IPS DF 19.7 (cell line): ENCODE measurements at regions not wholly inside any gene's neighbourhood (a gene's known extent, or its start where the extent isn't known, plus 50 kb on each side); places are given as distances from the start of the nearest gene placed in this dataset.

Experiments
- DNase-seq: peaks from one replicate; pipeline ENCODE4 v3.0.0-alpha.2; 2013; ENCODE audit warnings: low read depth, low spot score

DNA sequence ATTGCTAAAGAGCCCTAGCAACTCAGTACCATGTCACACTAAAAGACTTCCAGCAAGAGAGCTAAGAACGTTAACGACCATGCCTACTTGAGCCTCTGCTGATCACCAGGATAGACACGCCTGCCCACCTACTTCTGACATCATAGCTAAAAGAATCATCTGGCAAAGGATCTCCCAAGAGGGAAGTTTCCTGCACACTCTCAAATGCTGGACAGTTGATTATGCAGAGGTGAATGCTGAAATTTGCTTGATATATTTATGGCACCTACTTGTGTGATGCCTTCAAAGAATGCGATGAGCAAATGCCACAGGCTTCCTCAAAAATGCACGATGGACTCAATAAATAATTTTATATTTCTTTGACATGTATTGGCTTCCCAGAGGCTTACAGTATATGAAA is 113.6 kb downstream of the GALC start:
- DNase-seq = no peak

DNA sequence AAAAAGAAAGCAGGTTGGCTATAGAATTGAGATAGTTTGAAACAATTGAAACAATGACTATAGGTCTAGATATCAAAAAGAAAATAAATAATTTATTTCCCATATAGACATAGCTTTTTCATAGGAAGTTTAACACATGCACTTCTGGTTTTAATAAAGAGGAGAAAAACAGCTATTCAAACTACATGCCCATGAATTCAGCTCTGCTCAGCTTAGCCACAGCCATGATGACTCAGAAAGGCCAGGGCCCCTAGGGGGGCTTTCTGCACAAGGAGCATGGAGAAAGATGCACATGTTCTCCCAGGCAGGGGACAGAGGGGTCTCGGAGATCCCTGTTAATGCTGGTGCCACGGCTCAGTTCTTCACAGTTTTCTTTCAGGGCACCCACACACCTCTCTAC is 114.0 kb downstream of the GALC start:
- DNase-seq = no peak

DNA sequence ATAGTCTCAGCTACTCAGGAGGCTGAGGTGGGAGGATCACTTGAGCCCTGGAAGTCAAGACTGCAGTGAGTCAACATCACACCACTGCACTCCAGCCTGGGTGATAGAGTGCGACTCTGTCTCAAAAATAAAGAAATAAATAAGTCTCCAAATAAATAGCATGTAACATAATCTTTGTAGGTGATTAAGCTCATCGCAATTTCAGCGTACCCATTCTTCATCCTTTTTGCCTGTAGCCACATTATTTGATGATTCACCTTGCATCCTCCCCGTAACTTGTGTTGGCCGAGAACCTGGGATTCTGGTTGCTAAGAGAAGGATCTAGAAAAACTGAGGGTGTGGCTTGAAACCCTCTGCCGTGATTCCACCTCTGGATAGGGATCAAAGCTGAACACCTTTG is 115.1 kb downstream of the GALC start:
- DNase-seq = no peak

DNA sequence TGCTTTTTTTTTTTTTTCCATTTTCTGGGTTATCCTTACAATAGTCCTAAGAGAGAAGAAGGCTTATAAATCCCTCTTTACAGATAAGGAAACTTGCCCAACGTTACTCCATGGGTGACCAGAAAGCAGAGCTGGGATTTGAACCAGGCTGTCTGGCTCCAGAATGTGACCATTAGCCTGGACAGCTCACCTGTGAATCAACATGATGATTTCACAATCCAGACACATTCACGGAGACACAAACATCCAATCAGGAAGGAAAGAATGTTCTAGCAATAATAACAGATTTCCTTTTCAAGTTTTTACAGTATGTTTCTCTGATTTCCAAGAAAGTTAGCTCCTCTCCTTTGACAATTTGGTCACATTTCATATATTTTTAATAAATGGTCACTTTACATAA is 118.3 kb downstream of the GALC start:
- DNase-seq = no peak

DNA sequence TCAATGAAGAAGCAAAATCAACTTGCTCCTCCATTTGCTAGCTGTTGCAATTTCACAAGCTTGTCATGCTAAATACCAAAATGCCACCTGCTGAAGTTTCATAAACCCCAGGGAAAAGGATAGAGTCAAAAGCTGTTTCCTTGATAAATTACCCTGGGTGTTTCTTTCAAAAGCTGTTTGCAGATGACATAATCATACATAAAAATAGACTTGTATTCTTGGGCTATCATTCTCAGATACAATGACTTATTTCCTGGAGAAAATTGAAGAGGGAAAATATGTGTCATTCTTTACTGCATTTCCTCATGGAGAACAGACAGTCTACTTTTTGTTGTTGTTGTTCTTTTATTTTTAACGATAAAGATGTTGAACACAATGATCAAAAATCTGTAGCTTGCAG is 119.2 kb downstream of the GALC start:
- no peak for DNase-seq

DNA sequence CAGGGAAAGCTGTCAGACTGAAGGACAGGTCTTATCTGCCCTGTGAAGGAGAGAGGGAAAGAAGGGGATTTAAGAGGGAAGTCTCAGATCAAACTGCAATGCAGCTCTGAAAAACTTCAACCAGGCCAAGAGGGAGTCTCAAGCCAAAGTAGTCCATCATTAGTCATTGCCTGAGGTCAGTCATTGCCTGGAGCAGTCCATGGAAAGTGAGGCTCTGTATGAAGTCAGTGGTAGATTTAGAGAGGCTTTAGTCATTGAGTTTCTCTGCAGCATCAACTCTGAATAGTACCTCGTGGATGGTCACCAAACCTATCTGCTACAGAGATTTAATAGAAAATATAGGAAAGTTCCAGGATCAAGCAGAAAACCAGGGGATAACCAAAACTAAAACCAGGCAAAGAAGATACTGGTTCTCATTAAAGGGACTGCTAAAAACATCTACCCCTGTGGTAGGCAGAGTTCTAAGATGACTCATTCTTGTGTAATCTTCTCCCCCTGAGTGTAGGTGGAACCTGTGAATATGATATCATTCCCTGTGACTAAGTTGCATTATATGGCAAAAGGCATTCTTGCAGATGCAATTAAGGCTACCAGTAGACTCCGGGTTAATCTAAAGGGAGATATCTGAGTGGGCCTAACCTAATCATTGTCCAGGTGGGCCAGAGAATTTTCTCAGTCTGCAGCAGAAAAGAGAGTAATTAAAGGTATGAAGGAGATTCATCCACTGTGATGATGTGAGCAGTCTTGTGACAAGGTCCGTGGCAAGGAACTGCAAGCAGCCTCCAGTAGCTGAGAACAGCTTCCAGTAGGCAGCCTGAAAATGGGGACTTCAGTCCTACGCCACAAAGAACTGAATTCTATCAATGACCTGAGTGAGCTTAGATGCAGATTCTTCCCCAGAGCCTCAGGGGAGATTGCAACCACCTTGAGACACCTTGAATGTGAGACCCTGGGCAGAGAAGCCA is 123.1 kb downstream of the GALC start:
- DNase-seq = no peak

DNA sequence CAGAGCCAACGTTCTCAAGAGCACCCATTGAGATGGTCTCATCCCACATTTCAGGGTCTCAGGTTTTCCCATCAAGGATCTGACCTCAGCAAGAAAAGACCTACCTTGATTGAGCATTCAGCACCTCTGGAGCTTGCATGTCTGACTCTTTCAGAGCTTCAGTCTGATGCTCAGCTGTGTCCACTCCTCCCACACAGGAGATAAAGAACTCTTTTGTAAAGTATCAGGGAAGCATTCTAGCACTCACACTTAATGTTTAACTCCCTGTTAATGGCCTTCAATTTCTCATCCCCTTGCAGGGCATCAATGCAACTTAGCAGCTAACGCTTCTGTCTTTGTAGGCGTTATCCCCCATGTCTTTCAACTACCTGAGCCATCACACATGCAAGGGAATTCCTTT is 124.1 kb downstream of the GALC start:
- DNase-seq = no peak

DNA sequence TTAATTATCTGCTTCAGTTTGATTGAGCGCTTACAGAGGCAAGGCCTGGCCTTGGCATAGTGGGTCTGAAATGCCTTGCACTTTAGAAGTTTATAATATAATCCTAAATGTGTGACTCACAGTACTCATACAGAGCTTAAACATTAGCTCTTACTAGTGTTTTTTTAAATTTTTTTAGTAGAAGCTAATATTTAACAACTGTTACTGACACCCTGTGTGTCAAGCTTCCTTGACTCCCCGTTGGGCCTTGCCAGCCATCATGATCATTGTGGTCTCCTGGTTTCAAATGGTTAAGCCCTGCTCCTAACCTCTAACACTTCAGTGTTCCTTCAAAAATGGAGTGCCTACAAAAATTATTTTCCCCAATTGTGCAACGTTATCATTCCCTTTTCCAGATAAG is 126.9 kb downstream of the GALC start:
- DNase-seq = no peak

DNA sequence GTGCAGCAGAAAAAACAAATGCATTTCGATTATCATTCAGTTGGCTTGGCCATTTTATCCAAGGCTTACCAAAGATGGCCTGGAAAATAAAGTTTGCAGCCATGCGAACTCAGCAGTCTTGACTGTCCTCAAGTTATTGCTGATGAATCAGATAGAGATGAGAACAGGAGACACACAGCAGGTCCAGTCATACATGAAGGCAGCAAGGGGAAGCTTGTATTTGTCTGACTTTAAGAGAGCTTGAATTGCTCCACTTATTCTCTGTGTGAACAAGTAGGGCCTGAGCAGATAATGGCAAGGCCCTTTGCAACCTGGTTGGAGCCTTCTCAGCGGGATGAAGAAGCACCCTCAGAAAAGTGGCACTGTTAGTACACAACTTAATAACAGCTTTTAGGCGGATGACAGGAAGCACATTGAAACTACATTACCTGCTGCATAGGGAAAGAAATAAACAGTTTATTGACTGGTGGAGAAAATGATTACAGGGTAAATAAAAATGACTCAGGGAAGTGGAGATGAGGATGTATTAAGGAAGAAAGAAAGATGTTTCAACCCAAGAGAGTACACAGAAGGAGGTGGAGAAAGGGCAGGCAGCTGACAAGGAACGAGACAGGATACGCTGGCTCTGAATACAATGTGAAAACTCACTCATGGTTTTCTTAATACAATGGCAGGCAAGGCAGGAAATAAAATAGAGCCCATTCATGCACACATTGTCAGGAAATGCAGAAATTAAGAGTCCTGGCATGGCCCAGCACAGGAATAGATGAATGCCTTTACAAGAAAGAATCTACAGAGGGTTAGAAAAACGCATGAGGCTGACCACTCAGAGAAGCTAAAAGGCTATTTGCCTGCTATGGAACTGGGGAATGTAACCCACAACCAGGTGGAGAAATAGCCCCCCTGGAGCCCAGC is 128.4 kb downstream of the GALC start:
- no peak for DNase-seq

DNA sequence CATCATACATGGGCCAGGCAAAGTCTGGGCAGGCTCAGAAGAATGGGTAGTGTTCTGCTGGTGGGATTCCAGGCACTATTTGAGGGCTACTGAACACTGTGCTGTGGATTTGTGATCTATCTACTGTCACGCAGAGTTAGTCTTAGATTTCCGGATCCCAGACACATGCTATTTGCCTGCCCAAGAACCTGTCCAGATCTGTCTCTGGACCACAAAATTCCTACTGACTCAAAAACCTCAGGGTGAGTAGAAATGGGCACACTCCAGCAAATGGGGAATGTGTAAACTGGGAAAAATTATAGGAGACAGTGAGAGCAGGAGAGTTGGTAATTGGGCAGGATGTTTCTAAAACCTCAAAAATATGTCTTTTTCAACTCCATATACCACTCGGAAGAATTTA is 129.9 kb downstream of the GALC start:
- DNase-seq = no peak

DNA sequence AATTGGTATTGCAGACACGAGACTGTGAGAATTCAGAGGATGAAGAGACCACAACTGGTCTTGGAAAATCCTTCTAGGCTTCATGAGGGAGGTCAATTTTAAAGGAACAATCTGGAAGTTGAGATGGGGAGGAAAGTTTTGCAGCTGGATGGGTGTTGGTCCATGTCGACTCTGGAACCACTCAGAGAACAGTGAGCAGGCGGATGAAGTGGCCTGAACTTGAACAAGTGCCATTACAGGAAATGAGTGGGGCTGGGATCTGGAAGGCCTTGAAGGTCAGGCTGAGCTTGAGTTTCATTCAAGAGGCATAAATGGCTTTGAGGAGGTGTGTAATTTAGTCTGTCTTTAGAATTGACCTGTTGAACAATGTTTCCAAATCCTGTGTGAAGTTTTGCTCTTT is 140.9 kb downstream of the GALC start:
- DNase-seq = no peak

DNA sequence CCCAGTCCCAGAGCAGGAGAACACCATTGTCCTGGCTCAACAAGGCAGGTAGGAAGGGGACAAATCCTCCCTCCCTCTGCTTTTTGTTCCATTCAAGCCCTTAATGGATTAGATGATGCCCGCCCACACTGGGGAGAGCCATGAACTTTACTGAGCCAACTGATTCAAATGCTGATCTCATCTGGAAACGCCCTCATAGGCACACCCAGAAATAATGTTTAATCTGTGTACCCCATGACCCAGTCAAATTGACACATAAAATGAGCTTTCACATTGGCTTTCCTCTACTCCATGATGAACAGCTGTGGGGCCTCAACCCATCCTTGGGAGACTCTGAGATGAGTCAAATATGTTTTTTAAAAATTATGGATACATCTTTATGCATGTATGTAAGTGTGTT is 141.8 kb downstream of the GALC start:
- DNase-seq = no peak

DNA sequence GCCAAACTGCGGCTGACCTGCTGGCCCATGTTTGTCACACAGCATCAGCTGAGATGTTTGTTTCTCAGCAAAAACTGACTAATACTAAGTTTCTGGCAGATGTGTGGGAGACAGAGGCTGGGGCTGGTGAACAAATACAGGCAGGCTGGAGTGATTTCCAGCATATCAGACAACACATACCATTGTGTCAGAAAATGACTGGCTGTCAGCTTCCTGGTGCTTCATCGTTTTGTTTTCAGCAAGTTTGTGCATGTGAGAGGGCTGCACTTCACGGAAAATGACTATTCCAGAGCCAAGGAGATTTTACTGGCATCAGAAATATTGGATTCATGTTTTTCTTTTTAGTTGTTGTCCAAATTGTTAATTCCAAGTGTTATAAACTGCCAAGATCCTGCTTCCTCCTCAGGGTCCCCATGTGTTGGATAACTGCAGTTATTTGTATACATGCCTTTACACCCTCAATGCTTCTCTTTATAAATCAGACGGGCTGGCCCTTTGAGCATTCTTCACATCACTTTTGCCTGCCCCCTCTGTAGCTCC is 145.7 kb downstream of the GALC start:
- DNase-seq = no peak

DNA sequence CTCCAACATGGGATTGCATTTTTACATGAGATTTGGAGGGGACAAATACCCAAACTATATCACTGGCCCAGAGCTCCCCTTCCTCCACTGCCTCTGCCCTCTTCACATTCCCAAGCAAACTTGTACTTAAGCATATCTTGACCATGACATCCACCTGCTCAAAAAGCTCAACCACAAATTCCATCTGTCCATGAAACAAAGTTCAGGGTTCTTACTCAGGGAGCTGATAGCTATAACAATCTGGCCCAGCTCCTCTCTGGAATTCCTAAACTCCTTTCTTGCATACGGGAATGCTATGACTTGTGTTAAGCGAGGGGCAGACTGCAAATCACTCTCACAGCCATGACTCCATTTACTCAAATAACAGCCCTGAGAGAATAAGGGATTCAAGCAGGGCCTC is 152.1 kb downstream of the GALC start:
- no peak for DNase-seq

DNA sequence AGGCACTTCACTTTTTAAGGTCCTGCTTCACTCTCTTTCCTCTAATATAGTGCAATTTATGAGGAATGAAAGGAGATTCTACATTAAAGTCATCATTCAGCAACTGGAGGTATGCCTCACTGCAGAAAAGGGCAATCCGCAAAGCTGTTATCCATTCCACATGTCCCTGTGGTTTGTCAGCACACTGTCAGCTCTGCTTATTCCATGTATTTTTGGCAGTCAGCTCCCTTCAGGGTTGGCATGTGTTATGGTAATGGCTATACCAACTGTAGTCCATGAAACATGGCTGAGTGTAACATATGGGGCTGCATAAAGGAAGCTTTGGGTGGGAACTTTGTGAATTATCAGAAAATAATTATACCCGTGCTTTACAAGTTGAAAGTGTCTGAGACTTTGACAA is 154.1 kb downstream of the GALC start:
- no peak for DNase-seq

DNA sequence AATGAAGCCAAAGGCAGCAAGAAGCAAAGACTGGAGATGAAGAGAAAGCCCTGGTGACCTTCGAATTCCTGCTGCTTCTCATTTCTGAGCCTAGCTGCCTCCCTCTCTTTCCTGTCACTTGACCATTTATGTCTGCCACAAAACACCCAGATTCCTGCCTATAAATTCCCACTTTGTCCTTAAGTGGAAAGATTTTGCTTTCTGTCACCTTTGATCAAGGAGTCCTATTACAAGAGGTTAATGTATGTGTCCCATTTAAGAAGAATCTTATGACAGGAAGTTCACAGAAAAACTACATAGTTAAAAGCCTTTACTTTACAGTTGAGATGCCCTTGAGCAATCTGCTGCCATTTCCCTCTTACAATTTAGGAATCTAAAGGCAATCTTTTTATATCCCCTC is 155.7 kb downstream of the GALC start:
- no peak for DNase-seq

DNA sequence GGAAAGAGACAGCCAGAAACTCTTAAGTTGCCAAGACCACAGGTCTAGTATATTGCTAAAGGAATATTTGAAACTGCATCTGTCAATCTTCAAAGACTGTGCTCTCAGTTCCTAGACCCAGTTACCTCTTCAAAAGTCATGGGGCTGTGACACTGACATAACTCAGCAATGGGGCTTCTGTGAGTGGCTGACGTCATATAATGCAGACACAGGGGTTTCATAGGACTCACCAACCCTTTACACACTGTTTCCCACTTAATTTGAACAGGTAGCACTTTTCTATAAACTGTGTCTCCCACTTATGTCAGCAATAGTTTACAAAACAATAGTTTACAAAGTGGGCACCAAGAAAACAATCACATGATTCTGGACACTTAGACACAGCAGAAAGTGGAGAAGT is 158.4 kb downstream of the GALC start:
- no peak for DNase-seq

DNA sequence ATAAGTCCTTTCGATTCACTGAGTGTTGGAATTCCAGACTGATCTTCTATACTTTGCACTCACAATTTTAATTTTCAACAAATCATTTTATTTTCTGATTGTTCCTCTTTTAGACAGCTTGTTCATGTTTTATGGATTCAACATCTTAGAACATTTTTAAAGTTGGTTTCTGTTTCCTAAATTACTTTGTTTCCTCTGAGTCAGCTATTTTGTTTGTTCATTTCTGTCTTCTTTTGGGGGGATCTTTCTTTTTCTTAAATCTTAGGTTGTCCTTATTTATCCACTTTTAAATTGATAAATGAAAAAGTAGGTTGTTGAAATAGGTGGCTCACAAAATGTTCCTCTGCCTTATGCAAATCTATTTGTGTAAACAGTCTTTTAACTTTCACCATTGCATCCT is 160.0 kb downstream of the GALC start:
- DNase-seq = no peak

DNA sequence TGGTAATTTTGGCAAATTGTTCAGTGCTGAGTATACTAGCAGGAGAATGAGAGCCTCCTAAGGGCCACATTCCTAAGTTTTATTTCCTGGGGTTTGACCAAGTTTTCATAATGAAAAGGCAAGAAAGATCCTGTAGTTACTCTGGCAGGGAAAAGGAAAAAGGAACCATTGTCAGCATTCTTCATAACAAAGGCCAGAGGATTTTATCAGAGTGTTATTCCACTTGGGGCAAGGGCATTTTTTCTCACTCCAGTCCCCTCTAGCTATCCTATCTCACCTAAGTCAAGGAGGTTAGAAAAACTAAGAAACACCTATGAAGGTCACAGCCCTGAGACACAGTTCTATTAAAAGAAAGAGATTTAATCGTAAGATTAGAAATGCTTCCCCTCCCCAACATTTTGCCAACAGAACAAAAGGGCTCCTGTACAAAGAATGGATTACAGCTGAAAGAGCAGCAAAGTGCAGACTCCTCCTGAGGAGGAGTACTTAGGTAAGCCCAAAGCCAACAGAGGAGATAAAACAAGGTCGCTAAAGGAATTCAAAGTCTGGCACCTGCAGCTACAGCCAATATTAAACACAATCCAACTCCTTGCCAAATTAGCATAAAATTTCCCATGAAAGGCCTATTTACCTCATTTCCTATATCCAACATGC is 162.4 kb downstream of the GALC start:
- DNase-seq = no peak

DNA sequence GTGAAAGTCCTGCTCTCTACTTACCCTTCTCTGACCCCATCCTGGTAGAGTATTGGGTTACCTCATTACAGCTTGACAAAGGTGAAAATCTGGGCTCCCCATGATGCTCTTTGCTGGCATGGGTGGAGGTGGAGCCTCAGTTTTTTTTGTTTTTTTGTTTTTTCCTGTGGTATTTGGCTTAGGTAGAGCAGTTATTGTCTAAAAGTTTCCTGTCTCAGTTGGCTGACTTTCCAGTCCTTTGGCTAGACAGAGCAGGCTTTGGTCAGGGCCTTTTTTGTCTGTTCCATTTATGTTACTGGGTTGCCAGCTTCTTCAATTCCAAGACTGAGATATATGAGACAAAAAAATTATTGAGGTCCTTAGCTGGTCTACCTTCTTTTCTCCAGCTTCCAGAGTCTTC is 163.4 kb downstream of the GALC start:
- no peak for DNase-seq

DNA sequence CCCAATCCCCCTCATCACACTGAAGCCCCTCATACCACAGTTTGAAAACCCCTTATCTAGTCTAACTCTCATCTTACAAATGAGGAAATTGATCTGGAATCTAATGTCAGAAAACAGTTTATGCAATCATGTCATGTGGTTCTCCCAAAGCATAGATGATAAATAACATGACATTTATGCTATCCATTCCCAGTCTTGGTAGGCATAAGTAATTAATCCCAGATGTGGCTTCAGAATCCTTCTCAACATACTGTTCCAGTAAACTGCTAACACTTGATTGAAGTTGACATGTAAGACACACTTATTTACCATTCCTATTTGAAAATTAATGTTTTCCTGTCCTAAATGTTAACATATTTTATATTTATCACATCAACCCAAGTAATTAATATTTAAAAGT is 168.7 kb downstream of the GALC start:
- no peak for DNase-seq

DNA sequence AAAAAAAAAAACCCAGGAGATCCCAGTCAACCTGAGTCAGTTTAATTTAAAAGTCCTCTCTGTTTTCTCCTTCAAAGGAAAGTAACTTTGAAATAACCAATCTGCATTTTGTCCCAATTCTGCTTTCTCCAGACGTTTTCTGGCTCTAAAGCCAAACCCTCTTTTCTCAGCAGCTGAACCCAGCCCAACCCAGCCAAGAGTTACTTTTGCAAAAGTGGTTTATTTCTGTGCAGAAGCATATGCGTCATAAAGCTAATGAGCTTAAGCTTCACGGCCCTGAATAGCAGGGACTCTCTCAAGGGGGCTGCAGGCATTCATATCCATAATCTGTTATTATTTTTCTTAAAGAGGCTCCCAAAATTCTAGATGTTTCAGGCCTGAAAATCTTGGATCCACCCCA is 176.6 kb downstream of the GALC start:
- DNase-seq = no peak
